ENCODE measurements at regions not wholly inside any gene's neighbourhood (a gene's known extent, or its start where the extent isn't known, plus 50 kb on each side); places are given as distances from the start of the nearest gene placed in this dataset.

DNA sequence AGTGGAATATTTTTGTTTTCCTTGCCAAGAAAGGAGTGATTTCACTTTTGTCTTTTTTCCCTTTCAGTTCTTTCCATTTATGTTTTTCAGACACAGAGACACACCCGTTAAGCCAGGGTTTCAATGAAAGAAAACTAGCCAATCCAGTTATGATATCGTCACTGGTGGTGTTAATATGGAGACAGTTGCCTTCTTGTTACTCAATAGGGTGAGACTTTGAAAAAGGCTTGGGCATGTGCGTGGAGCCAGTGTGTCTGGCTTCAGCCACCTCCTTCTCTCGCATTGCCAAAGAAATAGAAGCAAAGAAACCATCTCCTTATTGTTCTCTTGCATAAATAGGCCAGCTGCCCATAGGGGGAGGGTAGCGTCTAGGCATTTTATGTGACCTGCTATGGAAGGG, 84.1 kb upstream of the DLX6 start:
- TF ChIP-seq SCRT2 (tag by site-specific recombination; IDR thresholded peaks at IDR 0.05): no peak
- TF ChIP-seq, protein P1, sequence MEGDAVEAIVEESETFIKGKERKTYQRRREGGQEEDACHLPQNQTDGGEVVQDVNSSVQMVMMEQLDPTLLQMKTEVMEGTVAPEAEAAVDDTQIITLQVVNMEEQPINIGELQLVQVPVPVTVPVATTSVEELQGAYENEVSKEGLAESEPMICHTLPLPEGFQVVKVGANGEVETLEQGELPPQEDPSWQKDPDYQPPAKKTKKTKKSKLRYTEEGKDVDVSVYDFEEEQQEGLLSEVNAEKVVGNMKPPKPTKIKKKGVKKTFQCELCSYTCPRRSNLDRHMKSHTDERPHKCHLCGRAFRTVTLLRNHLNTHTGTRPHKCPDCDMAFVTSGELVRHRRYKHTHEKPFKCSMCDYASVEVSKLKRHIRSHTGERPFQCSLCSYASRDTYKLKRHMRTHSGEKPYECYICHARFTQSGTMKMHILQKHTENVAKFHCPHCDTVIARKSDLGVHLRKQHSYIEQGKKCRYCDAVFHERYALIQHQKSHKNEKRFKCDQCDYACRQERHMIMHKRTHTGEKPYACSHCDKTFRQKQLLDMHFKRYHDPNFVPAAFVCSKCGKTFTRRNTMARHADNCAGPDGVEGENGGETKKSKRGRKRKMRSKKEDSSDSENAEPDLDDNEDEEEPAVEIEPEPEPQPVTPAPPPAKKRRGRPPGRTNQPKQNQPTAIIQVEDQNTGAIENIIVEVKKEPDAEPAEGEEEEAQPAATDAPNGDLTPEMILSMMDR (tag by site-specific recombination; IDR thresholded peaks at IDR 0.05): no peak
- TF ChIP-seq, protein P2, sequence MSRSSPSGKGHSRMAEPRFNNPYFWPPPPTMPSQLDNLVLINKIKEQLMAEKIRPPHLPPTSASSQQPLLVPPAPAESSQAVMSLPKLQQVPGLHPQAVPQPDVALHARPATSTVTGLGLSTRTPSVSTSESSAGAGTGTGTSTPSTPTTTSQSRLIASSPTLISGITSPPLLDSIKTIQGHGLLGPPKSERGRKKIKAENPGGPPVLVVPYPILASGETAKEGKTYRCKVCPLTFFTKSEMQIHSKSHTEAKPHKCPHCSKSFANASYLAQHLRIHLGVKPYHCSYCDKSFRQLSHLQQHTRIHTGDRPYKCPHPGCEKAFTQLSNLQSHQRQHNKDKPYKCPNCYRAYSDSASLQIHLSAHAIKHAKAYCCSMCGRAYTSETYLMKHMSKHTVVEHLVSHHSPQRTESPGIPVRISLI (tag by site-specific recombination; IDR thresholded peaks at IDR 0.05): no peak
- TF ChIP-seq, protein P3, sequence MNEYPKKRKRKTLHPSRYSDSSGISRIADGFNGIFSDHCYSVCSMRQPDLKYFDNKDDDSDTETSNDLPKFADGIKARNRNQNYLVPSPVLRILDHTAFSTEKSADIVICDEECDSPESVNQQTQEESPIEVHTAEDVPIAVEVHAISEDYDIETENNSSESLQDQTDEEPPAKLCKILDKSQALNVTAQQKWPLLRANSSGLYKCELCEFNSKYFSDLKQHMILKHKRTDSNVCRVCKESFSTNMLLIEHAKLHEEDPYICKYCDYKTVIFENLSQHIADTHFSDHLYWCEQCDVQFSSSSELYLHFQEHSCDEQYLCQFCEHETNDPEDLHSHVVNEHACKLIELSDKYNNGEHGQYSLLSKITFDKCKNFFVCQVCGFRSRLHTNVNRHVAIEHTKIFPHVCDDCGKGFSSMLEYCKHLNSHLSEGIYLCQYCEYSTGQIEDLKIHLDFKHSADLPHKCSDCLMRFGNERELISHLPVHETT (tag by site-specific recombination; IDR thresholded peaks at IDR 0.05): no peak
- TF ChIP-seq PRDM1 (tag by site-specific recombination; IDR thresholded peaks at IDR 0.05): no peak
- TF ChIP-seq ZNF37A (tag by site-specific recombination; IDR thresholded peaks at IDR 0.05): no peak
- no peak for TF ChIP-seq ZNF664 (tag by site-specific recombination; IDR thresholded peaks at IDR 0.05)
